ENCODE measurements at regions not wholly inside any gene's neighbourhood (a gene's known extent, or its start where the extent isn't known, plus 50 kb on each side); places are given as distances from the start of the nearest gene placed in this dataset.

DNA sequence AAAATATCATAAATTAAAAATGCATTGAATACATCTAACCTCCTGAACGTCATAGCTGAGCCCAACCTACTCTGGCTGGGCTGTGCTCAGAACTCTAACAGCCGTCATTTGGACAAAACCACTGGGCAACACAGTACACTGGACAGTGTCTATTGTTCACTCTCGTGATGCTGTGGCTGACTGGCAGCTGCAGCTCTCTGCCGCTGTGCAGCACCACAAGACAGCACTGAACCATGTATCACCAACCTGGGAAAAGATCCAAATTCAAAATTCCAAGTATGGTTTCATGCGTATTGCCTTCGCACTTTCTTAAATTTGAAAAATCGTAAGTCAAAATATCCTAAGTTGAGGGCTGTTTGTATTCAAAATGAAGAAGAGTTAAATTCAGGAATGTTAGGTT, 145.1 kb upstream of the CNTN4 start:
- Histone ChIP-seq H3K4me1 (ENCODE audit: control insufficient read depth in 1 of 2, insufficient read depth in 2 of 2, low read length in 2 of 2) (no peaks in the 10 kb centered on the region), H2AFZ (ENCODE audit: insufficient read depth, low read depth, low read length, poor library complexity, severe bottlenecking) (no peak overlapping the region), H3K27me3 (ENCODE audit: control insufficient read depth in 2 of 2, insufficient read depth in 2 of 2, low read length in 2 of 2) (no peaks in the 10 kb centered on the region), H3K9ac (ENCODE audit: insufficient read depth, low read length, poor library complexity, severe bottlenecking) (no peak overlapping the region), H3K27ac (ENCODE audit: low read depth in 1 of 2, low read length in 2 of 2) (no peak overlapping the region), H3K4me2 (replicated peaks; ENCODE audit: extremely low read depth, low read length, poor library complexity, severe bottlenecking) (no peak overlapping the region), H4K20me1 (ENCODE audit: insufficient read depth, low read length) (no peaks in the 10 kb centered on the region), H3K9me3 (replicated peaks in 1 of 2; ENCODE audit: control insufficient read depth in 1 of 2, insufficient read depth in 1 of 2, low read length in 2 of 2) (peaks cover 4 to 6% of the 10 kb centered on the region in 2 donors), H3K4me3 (replicated peaks in 1 of 3; ENCODE audit: low read depth in 2 of 3, low read length in 3 of 3) (no peak overlapping the region), H3K36me3 (replicated peaks in 1 of 2; ENCODE audit: control insufficient read depth in 1 of 2, insufficient read depth in 2 of 2, low read length in 2 of 2) (no peaks in the 10 kb centered on the region), H3K79me2 (ENCODE audit: insufficient read depth, low read length) (no peaks in the 10 kb centered on the region)
- no peak overlapping the region for H3K4me3 Mint-ChIP-seq
- 92% methylated on average over 4 of the region's 7 CpGs for WGBS (ENCODE audit: insufficient coverage)
- H3K9me3 Mint-ChIP-seq: peaks cover 2 to 7% (median 4%) of the 10 kb centered on the region in 7 donors
- H3K27ac Mint-ChIP-seq: no peak overlapping the region
- H3K27me3 Mint-ChIP-seq (ENCODE audit: low read depth in 3 of 3): no peaks in the 10 kb centered on the region
- intact Hi-C loops (cut with micrococcal nuclease): no loop called here
- TF ChIP-seq, protein P1, sequence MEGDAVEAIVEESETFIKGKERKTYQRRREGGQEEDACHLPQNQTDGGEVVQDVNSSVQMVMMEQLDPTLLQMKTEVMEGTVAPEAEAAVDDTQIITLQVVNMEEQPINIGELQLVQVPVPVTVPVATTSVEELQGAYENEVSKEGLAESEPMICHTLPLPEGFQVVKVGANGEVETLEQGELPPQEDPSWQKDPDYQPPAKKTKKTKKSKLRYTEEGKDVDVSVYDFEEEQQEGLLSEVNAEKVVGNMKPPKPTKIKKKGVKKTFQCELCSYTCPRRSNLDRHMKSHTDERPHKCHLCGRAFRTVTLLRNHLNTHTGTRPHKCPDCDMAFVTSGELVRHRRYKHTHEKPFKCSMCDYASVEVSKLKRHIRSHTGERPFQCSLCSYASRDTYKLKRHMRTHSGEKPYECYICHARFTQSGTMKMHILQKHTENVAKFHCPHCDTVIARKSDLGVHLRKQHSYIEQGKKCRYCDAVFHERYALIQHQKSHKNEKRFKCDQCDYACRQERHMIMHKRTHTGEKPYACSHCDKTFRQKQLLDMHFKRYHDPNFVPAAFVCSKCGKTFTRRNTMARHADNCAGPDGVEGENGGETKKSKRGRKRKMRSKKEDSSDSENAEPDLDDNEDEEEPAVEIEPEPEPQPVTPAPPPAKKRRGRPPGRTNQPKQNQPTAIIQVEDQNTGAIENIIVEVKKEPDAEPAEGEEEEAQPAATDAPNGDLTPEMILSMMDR (IDR thresholded peaks at IDR 0.05): no peak
- no peak for DNase-seq
- no peaks in the 10 kb centered on the region for H3K4me1 Mint-ChIP-seq
- no peaks in the 10 kb centered on the region for H3K36me3 Mint-ChIP-seq

DNA sequence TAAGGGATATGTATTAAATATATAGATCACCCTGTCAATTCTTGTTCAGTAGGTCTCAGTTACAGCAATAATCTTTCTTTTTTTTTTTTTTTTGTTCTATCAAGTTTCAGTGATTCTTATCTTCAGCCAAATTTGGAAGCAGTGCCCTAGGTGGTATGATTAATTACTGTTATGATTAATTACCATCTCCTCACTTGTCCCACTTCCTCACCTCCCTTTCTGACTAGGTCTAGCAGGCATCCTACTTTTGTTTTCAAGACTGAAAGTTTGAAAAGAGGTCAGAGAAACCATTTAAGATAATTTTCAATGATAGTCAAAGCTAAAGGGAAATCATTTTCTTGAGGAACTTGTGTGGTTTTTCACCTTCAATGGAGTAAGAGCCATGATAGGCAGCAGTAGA, 144.0 kb upstream of the CNTN4 start:
- Mint-ChIP-seq H3K27ac (no peak overlapping the region), H3K9me3 (peaks cover 2 to 9% (median 5%) of the 10 kb centered on the region in 7 donors), H3K4me3 (no peak overlapping the region), H3K27me3 (ENCODE audit: low read depth in 3 of 3) (no peaks in the 10 kb centered on the region), H3K4me1 (no peaks in the 10 kb centered on the region), H3K36me3 (no peaks in the 10 kb centered on the region)
- TF ChIP-seq, protein P1 (IDR thresholded peaks at IDR 0.05): no peak
- Histone ChIP-seq H3K4me1 (ENCODE audit: control insufficient read depth in 1 of 2, insufficient read depth in 2 of 2, low read length in 2 of 2) (no peaks in the 10 kb centered on the region), H3K9me3 (replicated peaks in 1 of 2; ENCODE audit: control insufficient read depth in 1 of 2, insufficient read depth in 1 of 2, low read length in 2 of 2) (peaks cover 2 to 4% of the 10 kb centered on the region in 2 donors), H3K4me2 (replicated peaks; ENCODE audit: extremely low read depth, low read length, poor library complexity, severe bottlenecking) (no peak overlapping the region), H3K27ac (ENCODE audit: low read depth in 1 of 2, low read length in 2 of 2) (no peak overlapping the region), H3K79me2 (ENCODE audit: insufficient read depth, low read length) (no peaks in the 10 kb centered on the region), H3K9ac (ENCODE audit: insufficient read depth, low read length, poor library complexity, severe bottlenecking) (no peak overlapping the region), H4K20me1 (ENCODE audit: insufficient read depth, low read length) (no peaks in the 10 kb centered on the region), H3K4me3 (replicated peaks in 1 of 3; ENCODE audit: low read depth in 2 of 3, low read length in 3 of 3) (no peak overlapping the region), H3K27me3 (ENCODE audit: control insufficient read depth in 2 of 2, insufficient read depth in 2 of 2, low read length in 2 of 2) (no peaks in the 10 kb centered on the region), H3K36me3 (replicated peaks in 1 of 2; ENCODE audit: control insufficient read depth in 1 of 2, insufficient read depth in 2 of 2, low read length in 2 of 2) (no peaks in the 10 kb centered on the region), H2AFZ (ENCODE audit: insufficient read depth, low read depth, low read length, poor library complexity, severe bottlenecking) (no peak overlapping the region)
- DNase-seq: no peak
- intact Hi-C loops (cut with micrococcal nuclease): no loop called here
